Natural killer cell (primary cell): ENCODE measurements at regions not wholly inside any gene's neighbourhood (a gene's known extent, or its start where the extent isn't known, plus 50 kb on each side); places are given as distances from the start of the nearest gene placed in this dataset.

Source experiments
- ATAC-seq, 3 donors: fragments of 150-1000 bp in 2 of 3; fragments of 200-7000 bp in 1 of 3; cut with Tn5 transposase; 1 replicate in 1 of 3; 2 replicates in 2 of 3; pipeline ENCODE4 v1.10.0; 2021; ENCODE audit warnings: mild to moderate bottlenecking in 2 of 3, moderate library complexity in 2 of 3
- DNase-seq, 2 donors: peaks; one replicate each; pipeline versions ENCODE4 v3.0.0 to v3.0.0-alpha.2; 2013 to 2021; ENCODE audit warnings: mixed read lengths in 1 of 2
- H3K27ac ChIP-seq: one replicate; pipeline ENCODE4 v1.5.1; 2013; ENCODE audit warnings: mild to moderate bottlenecking, low read length
- H3K27me3 ChIP-seq: one replicate; pipeline ENCODE4 v1.6.1; 2013; ENCODE audit warnings: low read length; ENCODE audit not compliant: control insufficient read depth, insufficient read depth
- H3K36me3 ChIP-seq: one replicate; pipeline ENCODE4 v1.6.1; 2013; ENCODE audit warnings: low read length; ENCODE audit not compliant: control insufficient read depth, insufficient read depth
- H3K4me1 ChIP-seq: one replicate; pipeline ENCODE4 v1.6.1; 2013; ENCODE audit warnings: low read length; ENCODE audit not compliant: control insufficient read depth, insufficient read depth
- H3K4me3 ChIP-seq: one replicate; pipeline ENCODE4 v1.5.1; 2013; ENCODE audit warnings: low read length
- H3K9me3 ChIP-seq: one replicate; pipeline ENCODE4 v1.6.1; 2013; ENCODE audit warnings: low read length; ENCODE audit not compliant: control insufficient read depth, insufficient read depth
- H3K27ac Mint-ChIP-seq, 2 donors: one replicate each; pipeline ENCODE4 v1.8.0; 2022; ENCODE audit warnings: mild to moderate bottlenecking in 2 of 2, mixed read lengths in 2 of 2, moderate library complexity in 1 of 2
- H3K27me3 Mint-ChIP-seq, 2 donors: one replicate each; pipeline ENCODE4 v1.8.0; 2022; ENCODE audit warnings: low read depth in 2 of 2, mixed read lengths in 2 of 2
- H3K36me3 Mint-ChIP-seq: one replicate; pipeline ENCODE4 v1.8.0; 2022; ENCODE audit warnings: mixed read lengths
- H3K4me1 Mint-ChIP-seq, 2 donors: one replicate each; pipeline ENCODE4 v1.8.0; 2022; ENCODE audit warnings: mixed read lengths in 2 of 2
- H3K4me3 Mint-ChIP-seq: one replicate; pipeline ENCODE4 v1.8.0; 2022; ENCODE audit warnings: mild to moderate bottlenecking, moderate library complexity, mixed read lengths
- H3K9me3 Mint-ChIP-seq, 2 donors: one replicate each; pipeline ENCODE4 v1.8.0; 2022; ENCODE audit warnings: mixed read lengths in 2 of 2
- WGBS: methylation state at CpG from one replicate; pipeline ENCODE4 v1.1.7; 2013; ENCODE audit warnings: missing lambda C conversion rate; ENCODE audit not compliant: insufficient coverage; 5-methylcytosine and 5-hydroxymethylcytosine counted together
- intact Hi-C: fragments of 100-400 bp; cut with micrococcal nuclease; formaldehyde crosslinking; loops from one replicate; pipeline ENCODE4 v1.14.2; 2022
- TF ChIP-seq, protein P1 (sequence below): fragments of 200-600 bp; IDR thresholded peaks from one replicate; pipeline ENCODE4 v1.8.0; 2022; ENCODE audit warnings: antibody characterized with exemption

DNA sequence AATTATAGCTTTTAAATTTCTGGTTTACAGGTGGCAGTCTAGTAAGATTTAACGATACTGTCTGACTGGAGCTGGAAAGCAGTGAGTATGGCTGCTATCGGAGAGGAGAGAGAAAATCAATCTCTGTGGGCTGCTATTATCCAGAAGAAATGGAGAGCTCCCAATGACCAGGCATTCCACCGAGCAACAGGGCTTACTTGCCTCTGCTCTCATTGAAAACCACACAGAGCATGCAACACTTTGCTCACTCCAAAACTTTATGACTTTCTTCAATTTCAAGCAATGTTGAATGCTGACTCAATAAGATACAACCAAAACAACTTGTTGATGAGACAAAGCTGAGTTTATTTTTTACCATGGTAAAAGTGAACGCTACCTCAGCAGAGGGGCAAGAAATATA lies 337.0 kb upstream of the NCAM2 start:
- Histone ChIP-seq H3K4me1 (no peaks in the 10 kb centered on the region), H3K9me3 (peaks cover 4% of the 10 kb centered on the region), H3K4me3 (no peak overlapping the region), H3K27ac (no peak overlapping the region), H3K27me3 (no peaks in the 10 kb centered on the region), H3K36me3 (no peaks in the 10 kb centered on the region)
- intact Hi-C loops: loop anchor here (5.0 kb wide), 1 partner anchor 171 kb away; no protein-coding TSS in a partner anchor
- H3K4me1 Mint-ChIP-seq: no peaks in the 10 kb centered on the region
- H3K36me3 Mint-ChIP-seq: no peaks in the 10 kb centered on the region
- TF ChIP-seq, protein P1, sequence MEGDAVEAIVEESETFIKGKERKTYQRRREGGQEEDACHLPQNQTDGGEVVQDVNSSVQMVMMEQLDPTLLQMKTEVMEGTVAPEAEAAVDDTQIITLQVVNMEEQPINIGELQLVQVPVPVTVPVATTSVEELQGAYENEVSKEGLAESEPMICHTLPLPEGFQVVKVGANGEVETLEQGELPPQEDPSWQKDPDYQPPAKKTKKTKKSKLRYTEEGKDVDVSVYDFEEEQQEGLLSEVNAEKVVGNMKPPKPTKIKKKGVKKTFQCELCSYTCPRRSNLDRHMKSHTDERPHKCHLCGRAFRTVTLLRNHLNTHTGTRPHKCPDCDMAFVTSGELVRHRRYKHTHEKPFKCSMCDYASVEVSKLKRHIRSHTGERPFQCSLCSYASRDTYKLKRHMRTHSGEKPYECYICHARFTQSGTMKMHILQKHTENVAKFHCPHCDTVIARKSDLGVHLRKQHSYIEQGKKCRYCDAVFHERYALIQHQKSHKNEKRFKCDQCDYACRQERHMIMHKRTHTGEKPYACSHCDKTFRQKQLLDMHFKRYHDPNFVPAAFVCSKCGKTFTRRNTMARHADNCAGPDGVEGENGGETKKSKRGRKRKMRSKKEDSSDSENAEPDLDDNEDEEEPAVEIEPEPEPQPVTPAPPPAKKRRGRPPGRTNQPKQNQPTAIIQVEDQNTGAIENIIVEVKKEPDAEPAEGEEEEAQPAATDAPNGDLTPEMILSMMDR: no peak
- ATAC-seq: no peak
- no peak overlapping the region for H3K27ac Mint-ChIP-seq
- H3K27me3 Mint-ChIP-seq: no peaks in the 10 kb centered on the region
- 86% methylated on average over 4 of the region's 4 CpGs for WGBS
- H3K9me3 Mint-ChIP-seq: peaks cover 20 to 21% of the 10 kb centered on the region in 2 donors
- DNase-seq: no peak
- H3K4me3 Mint-ChIP-seq: no peak overlapping the region

DNA sequence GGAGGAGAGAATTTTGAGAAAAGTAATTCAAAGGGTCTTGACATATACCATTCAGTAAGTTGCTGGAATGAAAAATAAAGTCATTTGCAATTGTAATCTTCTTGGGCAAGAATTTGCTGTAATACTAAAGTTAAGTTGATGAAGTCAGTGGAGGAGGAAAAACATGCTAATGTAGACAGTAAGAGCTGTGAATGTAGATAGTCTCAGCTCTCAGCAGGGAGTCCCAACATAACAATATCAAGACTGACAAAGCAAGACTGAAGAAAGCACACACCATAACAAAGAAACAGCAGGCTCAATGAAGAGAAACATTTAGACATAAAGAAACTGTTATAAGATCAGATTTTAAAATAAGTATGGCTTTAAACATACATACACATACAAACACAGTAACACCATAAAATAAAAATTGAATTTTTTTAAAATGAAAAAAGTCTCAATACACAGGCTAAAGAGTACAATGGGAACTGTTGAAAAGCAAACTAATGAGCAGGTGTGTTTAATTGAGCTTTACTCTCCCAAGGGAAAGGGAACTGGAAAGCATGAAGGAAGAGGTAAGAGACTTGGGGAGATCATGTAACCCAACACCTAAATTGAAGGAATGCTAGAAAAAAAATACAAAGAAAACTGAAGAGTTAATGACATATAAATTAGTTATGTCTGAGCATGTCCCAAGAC lies 336.3 kb upstream of the NCAM2 start:
- H3K27me3 ChIP-seq: no peaks in the 10 kb centered on the region
- H3K27ac Mint-ChIP-seq: no peak overlapping the region
- peaks cover 22% of the 10 kb centered on the region in 2 donors for H3K9me3 Mint-ChIP-seq
- H3K36me3 ChIP-seq: no peaks in the 10 kb centered on the region
- H3K4me3 ChIP-seq: no peak overlapping the region
- H3K27ac ChIP-seq: no peak overlapping the region
- TF ChIP-seq, protein P1: no peak
- no peaks in the 10 kb centered on the region for H3K36me3 Mint-ChIP-seq
- H3K4me3 Mint-ChIP-seq: no peak overlapping the region
- no peaks in the 10 kb centered on the region for H3K27me3 Mint-ChIP-seq
- DNase-seq: no peak
- H3K9me3 ChIP-seq: peaks cover 4% of the 10 kb centered on the region
- no peaks in the 10 kb centered on the region for H3K4me1 Mint-ChIP-seq
- intact Hi-C loops: loop anchor here (5.0 kb wide), 1 partner anchor 170 kb away; no protein-coding TSS in a partner anchor
- H3K4me1 ChIP-seq: no peaks in the 10 kb centered on the region
- no peak for ATAC-seq

DNA sequence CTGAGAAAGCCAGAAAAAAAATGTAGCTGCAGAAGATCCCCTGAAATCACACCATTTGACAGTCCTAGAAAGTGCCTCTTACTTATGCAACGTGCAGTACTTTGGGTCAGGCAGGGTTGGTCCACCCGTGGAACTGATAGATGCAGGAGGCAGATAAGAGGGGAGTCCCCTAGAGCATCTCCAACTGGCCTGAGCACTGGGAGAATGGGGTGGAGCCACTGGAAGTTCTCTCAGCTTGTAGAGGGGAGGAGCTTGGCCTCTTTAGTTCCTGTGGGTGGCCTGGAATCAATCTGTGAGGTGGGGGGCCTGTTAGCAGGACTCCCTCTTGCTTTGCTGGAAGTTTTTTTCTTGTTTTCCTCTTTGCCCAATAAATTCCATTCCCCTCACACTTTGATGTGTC lies 335.7 kb upstream of the NCAM2 start:
- no peaks in the 10 kb centered on the region for H3K36me3 Mint-ChIP-seq
- H3K27ac Mint-ChIP-seq: no peak overlapping the region
- intact Hi-C loops: loop anchor here (5.0 kb wide), 1 partner anchor 170 kb away; no protein-coding TSS in a partner anchor
- no peak overlapping the region for H3K4me3 Mint-ChIP-seq
- Histone ChIP-seq H3K27ac (no peak overlapping the region), H3K36me3 (no peaks in the 10 kb centered on the region), H3K4me1 (no peaks in the 10 kb centered on the region), H3K27me3 (no peaks in the 10 kb centered on the region), H3K4me3 (no peak overlapping the region), H3K9me3 (peaks cover 4% of the 10 kb centered on the region)
- no peaks in the 10 kb centered on the region for H3K4me1 Mint-ChIP-seq
- ATAC-seq (no peak), DNase-seq (no peak)
- 57% methylated on average over 2 of the region's 2 CpGs for WGBS
- TF ChIP-seq, protein P1: no peak
- H3K9me3 Mint-ChIP-seq: peaks cover 18 to 20% of the 10 kb centered on the region in 2 donors
- H3K27me3 Mint-ChIP-seq: no peaks in the 10 kb centered on the region

DNA sequence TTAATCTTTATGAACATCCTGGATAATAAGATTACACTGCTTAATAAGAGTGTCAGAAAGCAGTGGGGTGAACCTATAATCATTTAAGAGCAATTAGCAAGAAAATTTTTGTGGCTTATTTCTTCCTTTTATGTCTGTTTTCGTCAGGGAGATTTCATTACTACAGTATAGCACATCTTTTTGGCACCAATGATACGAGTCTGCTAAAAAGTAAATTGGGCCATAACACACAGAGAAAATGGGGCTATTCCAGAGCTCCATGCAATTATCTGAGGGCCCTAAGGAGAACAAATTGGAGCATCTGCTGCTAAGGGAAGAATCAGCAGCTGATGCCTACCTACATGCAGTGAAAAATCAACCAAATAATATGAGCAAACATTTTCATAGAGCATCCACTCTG lies 330.3 kb upstream of the NCAM2 start:
- H3K27ac Mint-ChIP-seq: no peak overlapping the region
- no peak overlapping the region for H3K4me3 Mint-ChIP-seq
- DNase-seq: no peak
- intact Hi-C loops: no loop called here
- Histone ChIP-seq H3K9me3 (no peaks in the 10 kb centered on the region), H3K27ac (no peak overlapping the region), H3K27me3 (no peaks in the 10 kb centered on the region), H3K4me3 (no peak overlapping the region), H3K4me1 (no peaks in the 10 kb centered on the region), H3K36me3 (no peaks in the 10 kb centered on the region)
- H3K36me3 Mint-ChIP-seq: peaks cover 6% of the 10 kb centered on the region
- H3K27me3 Mint-ChIP-seq: no peaks in the 10 kb centered on the region
- TF ChIP-seq, protein P1: no peak
- peaks cover 15 to 16% of the 10 kb centered on the region in 2 donors for H3K9me3 Mint-ChIP-seq
- ATAC-seq: no peak
- 80% methylated on average over 2 of the region's 2 CpGs for WGBS
- H3K4me1 Mint-ChIP-seq: no peaks in the 10 kb centered on the region
